Body of pancreas (tissue), 4 donors: ENCODE measurements at regions not wholly inside any gene's neighbourhood (a gene's known extent, or its start where the extent isn't known, plus 50 kb on each side); places are given as distances from the start of the nearest gene placed in this dataset.

ENCODE experiments used
- POLR2A ChIP-seq, 3 donors: fragments of 450-650 bp; IDR thresholded peaks; one replicate each; pipeline ENCODE4 v1.6.1; 2016; ENCODE audit warnings: antibody characterized with exemption in 3 of 3, mild to moderate bottlenecking in 2 of 3
- TF ChIP-seq, protein P1 (sequence below), 7 experiments: fragments of 450-650 bp in 4 of 7; fragments of 200-600 bp in 3 of 7; sonication (generic) in 3 of 7; IDR thresholded peaks; one replicate each; pipeline ENCODE4 v1.5.1; 2016 to 2019; ENCODE audit warnings: antibody characterized with exemption in 7 of 7

DNA sequence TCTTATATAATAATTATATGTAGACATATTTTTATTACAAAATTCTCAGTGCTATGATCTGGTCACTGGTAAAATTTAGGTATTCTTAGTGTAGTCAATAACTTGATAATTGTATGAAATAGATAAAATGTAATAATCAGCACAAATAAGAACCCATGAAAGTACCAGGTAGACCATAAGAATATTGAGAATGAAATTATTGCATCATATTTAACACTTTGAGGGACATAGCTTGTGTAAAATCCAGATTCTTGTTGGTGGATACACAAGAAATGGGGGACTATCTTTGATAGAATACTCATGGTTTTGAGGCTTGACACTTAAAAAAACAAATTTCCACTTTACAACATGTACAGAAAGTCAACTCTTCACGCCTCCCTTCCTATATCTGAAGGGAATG is 898.8 kb upstream of the DDX18 start:
- TF ChIP-seq, protein P1, sequence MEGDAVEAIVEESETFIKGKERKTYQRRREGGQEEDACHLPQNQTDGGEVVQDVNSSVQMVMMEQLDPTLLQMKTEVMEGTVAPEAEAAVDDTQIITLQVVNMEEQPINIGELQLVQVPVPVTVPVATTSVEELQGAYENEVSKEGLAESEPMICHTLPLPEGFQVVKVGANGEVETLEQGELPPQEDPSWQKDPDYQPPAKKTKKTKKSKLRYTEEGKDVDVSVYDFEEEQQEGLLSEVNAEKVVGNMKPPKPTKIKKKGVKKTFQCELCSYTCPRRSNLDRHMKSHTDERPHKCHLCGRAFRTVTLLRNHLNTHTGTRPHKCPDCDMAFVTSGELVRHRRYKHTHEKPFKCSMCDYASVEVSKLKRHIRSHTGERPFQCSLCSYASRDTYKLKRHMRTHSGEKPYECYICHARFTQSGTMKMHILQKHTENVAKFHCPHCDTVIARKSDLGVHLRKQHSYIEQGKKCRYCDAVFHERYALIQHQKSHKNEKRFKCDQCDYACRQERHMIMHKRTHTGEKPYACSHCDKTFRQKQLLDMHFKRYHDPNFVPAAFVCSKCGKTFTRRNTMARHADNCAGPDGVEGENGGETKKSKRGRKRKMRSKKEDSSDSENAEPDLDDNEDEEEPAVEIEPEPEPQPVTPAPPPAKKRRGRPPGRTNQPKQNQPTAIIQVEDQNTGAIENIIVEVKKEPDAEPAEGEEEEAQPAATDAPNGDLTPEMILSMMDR (IDR thresholded peaks at IDR 0.05), result no peak
- TF ChIP-seq POLR2A (IDR thresholded peaks at IDR 0.05), result no peak
